ENCODE measurements at regions not wholly inside any gene's neighbourhood (a gene's known extent, or its start where the extent isn't known, plus 50 kb on each side); places are given as distances from the start of the nearest gene placed in this dataset.

GRCh38 chr6:2314641-2315040 lies 69.2 kb upstream of the GMDS start:
- TF ChIP-seq CTCF (IDR thresholded peaks at IDR 0.05) (no peak), POLR2AphosphoS5 (IDR thresholded peaks at IDR 0.05; ENCODE audit: low read depth, low read length) (no peak)

Data from Panc1 (cell line).